Neural cell (in vitro differentiated cells): ENCODE measurements at regions not wholly inside any gene's neighbourhood (a gene's known extent, or its start where the extent isn't known, plus 50 kb on each side); places are given as distances from the start of the nearest gene placed in this dataset.

Source experiments
- H2AFZ ChIP-seq: fragments of 200-600, 300-800 bp; sonication (generic), shearing (Covaris generic); 2 replicates; pipeline ENCODE4 v1.6.0; 2014; ENCODE audit warnings: low read depth, mild to moderate bottlenecking, antibody characterized with exemption, low read length, moderate library complexity
- H3F3A ChIP-seq: fragments of 200-600 bp; shearing (Covaris generic); 2 replicates; pipeline ENCODE4 v1.6.1; 2016; ENCODE audit warnings: mild to moderate bottlenecking, moderate library complexity, mixed read lengths, antibody characterized with exemption, low read length; ENCODE audit not compliant: insufficient read depth, poor library complexity, severe bottlenecking
- H3K27ac ChIP-seq: fragments of 200-600, 300-800 bp; sonication (generic), shearing (Covaris generic); 2 replicates; pipeline ENCODE4 v1.5.1; 2014; ENCODE audit warnings: mild to moderate bottlenecking, low read length, moderate library complexity
- H3K27me3 ChIP-seq: fragments of 300-800, 200-600 bp; sonication (generic), shearing (Covaris generic); 2 replicates; pipeline ENCODE4 v1.6.0; 2014; ENCODE audit warnings: mild to moderate bottlenecking, low read depth, low read length, moderate library complexity; ENCODE audit not compliant: insufficient read depth
- H3K36me3 ChIP-seq: fragments of 300-800, 200-600 bp; sonication (generic), shearing (Covaris generic); 2 replicates; pipeline ENCODE4 v1.5.1; 2014; ENCODE audit warnings: mild to moderate bottlenecking, antibody characterized with exemption, low read length, moderate library complexity; ENCODE audit not compliant: insufficient read depth
- H3K4me2 ChIP-seq: fragments of 300-800, 200-600 bp; sonication (generic), shearing (Covaris generic); 2 replicates; pipeline ENCODE4 v1.6.0; 2014; ENCODE audit warnings: mild to moderate bottlenecking, low read length
- H3K4me3 ChIP-seq: fragments of 300-800, 200-600 bp; sonication (generic), shearing (Covaris generic); 2 replicates; pipeline ENCODE4 v1.5.1; 2014; ENCODE audit warnings: mild to moderate bottlenecking, low read length, moderate library complexity
- H3K79me2 ChIP-seq: fragments of 200-600 bp; shearing (Covaris generic); replicated peaks from 2 replicates; pipeline ENCODE4 v1.6.0; 2014; ENCODE audit warnings: mild to moderate bottlenecking, low read length, moderate library complexity; ENCODE audit not compliant: insufficient read depth
- H3K9ac ChIP-seq: fragments of 300-800, 200-600 bp; sonication (generic), shearing (Covaris generic); 2 replicates; pipeline ENCODE4 v1.6.1; 2016; ENCODE audit warnings: mild to moderate bottlenecking, low read length, mixed read lengths
- H3K9me2 ChIP-seq: fragments of 200-600 bp; shearing (Covaris generic); 2 replicates; pipeline ENCODE4 v1.6.1; 2016; ENCODE audit warnings: mild to moderate bottlenecking, low read length, mixed read lengths; ENCODE audit not compliant: insufficient read depth
- H3K9me3 ChIP-seq: fragments of 200-600, 300-800 bp; sonication (generic), shearing (Covaris generic); 2 replicates; pipeline ENCODE4 v1.6.1; 2016; ENCODE audit warnings: mild to moderate bottlenecking, mixed run types, low read length, moderate library complexity, mixed read lengths
- H4K20me1 ChIP-seq: fragments of 200-600 bp; shearing (Covaris generic); 2 replicates; pipeline ENCODE4 v1.6.1; 2016; ENCODE audit warnings: mild to moderate bottlenecking, mixed run types; ENCODE audit not compliant: insufficient read depth
- CTCF ChIP-seq: fragments of 450-650 bp; IDR thresholded peaks from 2 replicates; pipeline ENCODE4 v1.5.1; 2014; ENCODE audit warnings: antibody characterized with exemption, mild to moderate bottlenecking, moderate library complexity; ENCODE audit not compliant: poor library complexity, severe bottlenecking
- EP300 ChIP-seq: fragments of 450-650 bp; conservative IDR thresholded peaks from 2 replicates; pipeline ENCODE4 v1.6.1; 2014; ENCODE audit warnings: antibody characterized with exemption, mild to moderate bottlenecking, moderate library complexity; ENCODE audit not compliant: poor library complexity, severe bottlenecking
- EZH2 ChIP-seq: fragments of 200-600, 300-800 bp; shearing (Covaris generic), sonication (generic); IDR thresholded peaks from 2 replicates; pipeline ENCODE4 v1.6.1; 2014; ENCODE audit warnings: antibody characterized with exemption, low read length, borderline replicate concordance, mild to moderate bottlenecking; ENCODE audit not compliant: insufficient read depth, poor library complexity, severe bottlenecking
- MXI1 ChIP-seq: fragments of 450-650 bp; conservative IDR thresholded peaks from 2 replicates; pipeline ENCODE4 v1.6.1; 2014; ENCODE audit warnings: antibody characterized with exemption, mild to moderate bottlenecking; ENCODE audit not compliant: poor library complexity, severe bottlenecking
- POLR2AphosphoS5 ChIP-seq: IDR thresholded peaks from 2 replicates; pipeline ENCODE4 v1.6.1; 2012
- RAD21 ChIP-seq: fragments of 450-650 bp; conservative IDR thresholded peaks from 2 replicates; pipeline ENCODE4 v1.6.1; 2014; ENCODE audit warnings: antibody characterized with exemption, mild to moderate bottlenecking, moderate library complexity
- REST ChIP-seq: IDR thresholded peaks from 2 replicates; pipeline ENCODE4 v1.6.1; 2012; ENCODE audit warnings: borderline replicate concordance
- SMC3 ChIP-seq: fragments of 450-650 bp; conservative IDR thresholded peaks from 2 replicates; pipeline ENCODE4 v1.6.1; 2014; ENCODE audit warnings: antibody characterized with exemption, mild to moderate bottlenecking, moderate library complexity; ENCODE audit not compliant: poor library complexity
- TAF1 ChIP-seq: IDR thresholded peaks from 2 replicates; pipeline ENCODE4 v1.6.1; 2012; ENCODE audit warnings: low read depth

- Histone ChIP-seq H3F3A (no peaks in the 10 kb centered on the region), H3K27ac (no peak overlapping the region), H3K36me3 (no peaks in the 10 kb centered on the region), H3K79me2 (no peaks in the 10 kb centered on the region), H3K9me2 (no peaks in the 10 kb centered on the region), H3K4me3 (no peak overlapping the region), H3K4me2 (no peak overlapping the region), H3K9ac (no peak overlapping the region), H3K27me3 (no peaks in the 10 kb centered on the region), H2AFZ (no peak overlapping the region), H3K9me3 (no peaks in the 10 kb centered on the region), H4K20me1 (no peaks in the 10 kb centered on the region)
- TF ChIP-seq SMC3 (no peak), TAF1 (no peak), CTCF (no peak), MXI1 (no peak), EP300 (no peak), REST (no peak), EZH2 (no peak), POLR2AphosphoS5 (no peak), RAD21 (no peak)
Measured at GRCh38 chr2:150171065-150171548, 316.4 kb downstream of the RND3 start.

- Histone ChIP-seq H3K27ac (no peak overlapping the region), H4K20me1 (no peaks in the 10 kb centered on the region), H3K9me3 (no peaks in the 10 kb centered on the region), H3F3A (no peaks in the 10 kb centered on the region), H3K4me2 (no peak overlapping the region), H3K79me2 (no peaks in the 10 kb centered on the region), H3K36me3 (no peaks in the 10 kb centered on the region), H2AFZ (no peak overlapping the region), H3K9me2 (no peaks in the 10 kb centered on the region), H3K4me3 (no peak overlapping the region), H3K9ac (no peak overlapping the region), H3K27me3 (no peaks in the 10 kb centered on the region)
- TF ChIP-seq TAF1 (no peak), MXI1 (no peak), POLR2AphosphoS5 (no peak), EZH2 (no peak), EP300 (no peak), REST (no peak), CTCF (no peak), SMC3 (no peak), RAD21 (no peak)
Measured at GRCh38 chr2:150169237-150169629, 318.2 kb downstream of the RND3 start.
